K562 (cell line): ENCODE measurements at regions not wholly inside any gene's neighbourhood (a gene's known extent, or its start where the extent isn't known, plus 50 kb on each side); places are given as distances from the start of the nearest gene placed in this dataset.

Experiments used
- ATAC-seq: fragments of 200-7000 bp; cut with Tn5 transposase; 3 replicates; pipeline ENCODE4 v1.9.1; 2020; ENCODE audit warnings: moderate library complexity
- BruUV-seq: library from RNA; stranded (reverse); fragments of 400-500 nt; replicated peaks from 2 replicates; lab custom pipeline; 2021; lab: Mats Ljungman, UMichigan
- CTCF ChIA-PET: fragments of 300-600 bp; formaldehyde crosslinking; extraction: SDS; loops from one replicate; lab custom pipeline; 2021; ENCODE audit warnings: low intra/inter-chr PET ratio; lab: Yijun Ruan, JAX
- POLR2A ChIA-PET: fragments of 300-600, 350-650 bp; sonication (Branson Sonifier 250); formaldehyde crosslinking; extraction: SDS; loops from one replicate; lab custom pipeline; 2021; ENCODE audit warnings: antibody characterized with exemption, inconsistent platforms; lab: Yijun Ruan, JAX
- DNase-seq, 4 experiments: peaks; one replicate each; pipeline versions ENCODE4 v3.0.0 to v3.0.0-alpha.2; 2011 to 2018; ENCODE audit warnings: low spot score in 3 of 4, mixed read lengths in 3 of 4; ENCODE audit errors: extremely low read depth in 1 of 4
- FAIRE-seq: peaks from 2 replicates; lab custom pipeline; 2011; peaks lifted over from hg19 to GRCh38; lab: Jason Lieb, UNC
- H2AFZ ChIP-seq: 2 replicates; pipeline ENCODE4 v1.6.0; 2011; ENCODE audit warnings: low read depth, low read length, control low read depth, inconsistent platforms
- H3K27ac ChIP-seq: fragments of 200-600 bp; 3 replicates; pipeline ENCODE4 v1.8.0; 2011; ENCODE audit warnings: low read depth, mild to moderate bottlenecking, control low read depth, inconsistent platforms, low read length, moderate library complexity, mixed read lengths; ENCODE audit errors: extremely low read depth
- H3K27me3 ChIP-seq, 2 experiments: fragments of 300-600 bp in 1 of 2; 2 replicates in 1 of 2; 3 replicates in 1 of 2; pipeline versions ENCODE4 v1.6.0 to v1.8.0; 2011; ENCODE audit warnings: inconsistent platforms in 2 of 2, low read length in 2 of 2, mild to moderate bottlenecking in 1 of 2, mixed read lengths in 1 of 2, moderate library complexity in 1 of 2; ENCODE audit not compliant: control insufficient read depth in 2 of 2, insufficient read depth in 2 of 2
- H3K36me3 ChIP-seq: fragments of 300-600 bp; 3 replicates; pipeline ENCODE4 v1.8.0; 2011; ENCODE audit warnings: mild to moderate bottlenecking, low read length, inconsistent platforms; ENCODE audit not compliant: control insufficient read depth, insufficient read depth
- H3K4me1 ChIP-seq, 2 experiments: fragments of 200-600 bp in 1 of 2; replicated peaks in 1 of 2; 2 replicates in 1 of 2; 3 replicates in 1 of 2; pipeline versions ENCODE4 v1.5.1 to v1.8.0; 2011; ENCODE audit warnings: inconsistent platforms in 2 of 2, low read length in 2 of 2, mild to moderate bottlenecking in 1 of 2, mixed read lengths in 1 of 2, moderate library complexity in 1 of 2; ENCODE audit not compliant: control insufficient read depth in 2 of 2, insufficient read depth in 2 of 2
- H3K4me2 ChIP-seq: 2 replicates; pipeline ENCODE4 v1.6.1; 2011; ENCODE audit warnings: low read length, control low read depth, inconsistent platforms, mixed read lengths; ENCODE audit not compliant: insufficient read depth
- H3K4me3 ChIP-seq: fragments of 200-600 bp; sonication (generic), shearing (Covaris generic); 2 replicates; pipeline ENCODE4 v1.5.1; 2016; ENCODE audit warnings: control low read depth, inconsistent platforms
- H3K79me2 ChIP-seq: fragments of 200-600 bp; 3 replicates; pipeline ENCODE4 v1.8.0; 2011; ENCODE audit warnings: low read length, inconsistent platforms; ENCODE audit not compliant: control insufficient read depth, insufficient read depth
- H3K9ac ChIP-seq, 2 experiments: 2 replicates each; pipeline versions ENCODE4 v1.6.0 to v1.6.1; 2011; ENCODE audit warnings: low read depth in 2 of 2, low read length in 2 of 2, control low read depth in 1 of 2, inconsistent platforms in 1 of 2, mild to moderate bottlenecking in 1 of 2, mixed read lengths in 1 of 2; ENCODE audit not compliant: insufficient read depth in 1 of 2
- H3K9me1 ChIP-seq: one replicate; pipeline ENCODE4 v1.6.0; 2011; ENCODE audit warnings: inconsistent platforms, mild to moderate bottlenecking, low read length, moderate library complexity; ENCODE audit not compliant: control insufficient read depth, insufficient read depth
- H3K9me3 ChIP-seq: replicated peaks from 2 replicates; pipeline ENCODE4 v1.5.1; 2011; ENCODE audit warnings: low read depth, low read length, inconsistent platforms; ENCODE audit not compliant: control insufficient read depth, insufficient read depth
- H4K20me1 ChIP-seq: replicated peaks from 2 replicates; pipeline ENCODE4 v1.6.1; 2011; ENCODE audit warnings: low read length, inconsistent platforms, mixed read lengths; ENCODE audit not compliant: control insufficient read depth, insufficient read depth
- C11orf30 ChIP-seq: fragments of 450-650 bp; IDR thresholded peaks from 2 replicates; pipeline ENCODE4 v1.6.1; 2016; ENCODE audit warnings: low read depth, mild to moderate bottlenecking
- CREM ChIP-seq: IDR thresholded peaks from 2 replicates; pipeline ENCODE4 v1.6.1; 2014; ENCODE audit warnings: antibody characterized with exemption, low read depth
- MAFF ChIP-seq: IDR thresholded peaks from 2 replicates; pipeline ENCODE4 v1.6.1; 2012; ENCODE audit warnings: low read length, improper control_type of control experiment
- MAFG ChIP-seq: fragments of 450-650 bp; conservative IDR thresholded peaks from 2 replicates; pipeline ENCODE4 v1.6.1; 2016; ENCODE audit warnings: missing genetic modification characterization, missing compliant biosample characterization
- MAFK ChIP-seq: IDR thresholded peaks from 2 replicates; pipeline ENCODE4 v1.6.1; 2011; ENCODE audit warnings: low read length, improper control_type of control experiment
- ZBTB7A ChIP-seq: IDR thresholded peaks from 2 replicates; pipeline ENCODE4 v1.6.1; 2011; ENCODE audit warnings: low read depth, mild to moderate bottlenecking, low read length, moderate library complexity, borderline replicate concordance; ENCODE audit not compliant: control insufficient read depth
- ZNF316 ChIP-seq: fragments of 450-650 bp; IDR thresholded peaks from 2 replicates; pipeline ENCODE4 v1.6.1; 2016
- ZNF347 ChIP-seq: fragments of 450-650 bp; formaldehyde crosslinking; IDR thresholded peaks from 2 replicates; pipeline ENCODE4 v1.4.0; 2020; ENCODE audit warnings: low read depth, mild to moderate bottlenecking, moderate library complexity
- WGBS: fragments of 100-300 bp; shearing (Covaris generic); methylation state at CpG from one replicate; pipeline ENCODE4 v1.1.6; 2016; ENCODE audit warnings: low coverage, mixed read lengths; ENCODE audit not compliant: insufficient coverage; ENCODE audit errors: missing lambda C conversion rate; 5-methylcytosine and 5-hydroxymethylcytosine counted together
- in situ Hi-C: fragments of 300-500 bp; cut with MboI; formaldehyde crosslinking; loops from 4 replicates; pipeline ENCODE4 v1.15.0; 2018; ENCODE audit warnings: inconsistent platforms, mixed read lengths
- intact Hi-C: fragments of 100-400 bp; cut with micrococcal nuclease; formaldehyde crosslinking; loops from 2 replicates; pipeline ENCODE4 v1.14.2; 2022

GRCh38 chr1:198889749-198890148, 250.9 kb downstream of the PTPRC start:
- H3K79me2 ChIP-seq = no peaks in the 10 kb centered on the region
- DNase-seq = no peak
- H3K4me2 ChIP-seq = no peak overlapping the region
- H3K4me3 ChIP-seq = no peak overlapping the region
- ChIA-PET POLR2A (no interaction called here), CTCF (no interaction called here)
- H3K4me1 ChIP-seq = no peaks in the 10 kb centered on the region
- no peak overlapping the region for H3K27ac ChIP-seq
- H3K36me3 ChIP-seq = no peaks in the 10 kb centered on the region
- H3K9me1 ChIP-seq = no peaks in the 10 kb centered on the region
- H3K9me3 ChIP-seq = no peaks in the 10 kb centered on the region
- no TSS peak for BruUV-seq
- H3K27me3 ChIP-seq = no peaks in the 10 kb centered on the region
- in situ Hi-C loops (no loop called here), intact Hi-C loops (no loop called here)
- ATAC-seq = no peak
- peak; percentile 85 for TF ChIP-seq ZNF316
- no peak for TF ChIP-seq ZBTB7A
- no peak for TF ChIP-seq CREM
- TF ChIP-seq ZNF347 (CRISPR knock-in tag) = no peak
- TF ChIP-seq C11orf30 = peak; percentile 51; the same call in 1 of the 2 replicates
- peak; percentile 80 for TF ChIP-seq MAFG
- peak; percentile 88 for TF ChIP-seq MAFK
- TF ChIP-seq MAFF = peak; percentile 84
- no peak overlapping the region for H3K9ac ChIP-seq
- FAIRE-seq = no peak
- H4K20me1 ChIP-seq = no peaks in the 10 kb centered on the region
- 0% methylated on average over 1 of the region's 1 CpG for WGBS
- H2AFZ ChIP-seq = no peak overlapping the region
